Retina (tissue), 1 donor: ENCODE measurements at regions not wholly inside any gene's neighbourhood (a gene's known extent, or its start where the extent isn't known, plus 50 kb on each side); places are given as distances from the start of the nearest gene placed in this dataset.

Experiments used
- DNase-seq: peaks from one replicate; pipeline ENCODE4 v3.0.0-alpha.2; 2016

- no peak for DNase-seq
Observed at GRCh38 chr4:37000281-37000680, 244.3 kb upstream of the NWD2 start.

GRCh38 chr4:37001688-37002436 is 242.7 kb upstream of the NWD2 start:
- no peak for DNase-seq

- no peak for DNase-seq
Observed at GRCh38 chr4:37002625-37003024, 241.9 kb upstream of the NWD2 start.

- no peak for DNase-seq
Observed at GRCh38 chr4:37008199-37008598, 236.3 kb upstream of the NWD2 start.

GRCh38 chr4:37014584-37014983 is 230.0 kb upstream of the NWD2 start:
- no peak for DNase-seq

GRCh38 chr4:37015391-37015790 is 229.2 kb upstream of the NWD2 start:
- DNase-seq = no peak

- no peak for DNase-seq
Observed at GRCh38 chr4:37023504-37023903, 221.0 kb upstream of the NWD2 start.

GRCh38 chr4:37023996-37024395 is 220.5 kb upstream of the NWD2 start:
- DNase-seq = no peak

- DNase-seq = no peak
Observed at GRCh38 chr4:37040816-37041215, 203.7 kb upstream of the NWD2 start.

- no peak for DNase-seq
Observed at GRCh38 chr4:37043342-37043741, 201.2 kb upstream of the NWD2 start.

- DNase-seq = no peak
Observed at GRCh38 chr4:37051111-37051510, 193.4 kb upstream of the NWD2 start.

- no peak for DNase-seq
Observed at GRCh38 chr4:37051866-37052265, 192.7 kb upstream of the NWD2 start.

GRCh38 chr4:37054531-37055077 is 189.9 kb upstream of the NWD2 start:
- peak; percentile 42 for DNase-seq

- DNase-seq = no peak
Observed at GRCh38 chr4:37058826-37059225, 185.7 kb upstream of the NWD2 start.

- no peak for DNase-seq
Observed at GRCh38 chr4:37066159-37066558, 178.4 kb upstream of the NWD2 start.

GRCh38 chr4:37068580-37068979 is 176.0 kb upstream of the NWD2 start:
- no peak for DNase-seq

- DNase-seq = no peak
Observed at GRCh38 chr4:37070041-37070440, 174.5 kb upstream of the NWD2 start.

- no peak for DNase-seq
Observed at GRCh38 chr4:37071576-37071975, 173.0 kb upstream of the NWD2 start.

GRCh38 chr4:37073226-37073840 is 171.2 kb upstream of the NWD2 start:
- DNase-seq = no peak

- DNase-seq = no peak
Observed at GRCh38 chr4:37082912-37083311, 161.6 kb upstream of the NWD2 start.

GRCh38 chr4:37095925-37096324 is 148.6 kb upstream of the NWD2 start:
- DNase-seq = no peak

GRCh38 chr4:37101182-37101581 is 143.4 kb upstream of the NWD2 start:
- no peak for DNase-seq

- DNase-seq = no peak
Observed at GRCh38 chr4:37101686-37102085, 142.9 kb upstream of the NWD2 start.

- DNase-seq = no peak
Observed at GRCh38 chr4:37109756-37110155, 134.8 kb upstream of the NWD2 start.

GRCh38 chr4:37124800-37125199 is 119.7 kb upstream of the NWD2 start:
- no peak for DNase-seq
